PFSK-1 (cell line): ENCODE measurements at regions not wholly inside any gene's neighbourhood (a gene's known extent, or its start where the extent isn't known, plus 50 kb on each side); places are given as distances from the start of the nearest gene placed in this dataset.

Source experiments
- POLR2AphosphoS5 ChIP-seq: IDR thresholded peaks from 2 replicates; pipeline ENCODE4 v1.6.1; 2012; ENCODE audit warnings: low read depth, mild to moderate bottlenecking, control low read depth, low read length, moderate library complexity
- SIN3A ChIP-seq: IDR thresholded peaks from 2 replicates; pipeline ENCODE4 v1.6.1; 2012; ENCODE audit warnings: mild to moderate bottlenecking, low read length, moderate library complexity, borderline replicate concordance; ENCODE audit not compliant: insufficient read depth

DNA sequence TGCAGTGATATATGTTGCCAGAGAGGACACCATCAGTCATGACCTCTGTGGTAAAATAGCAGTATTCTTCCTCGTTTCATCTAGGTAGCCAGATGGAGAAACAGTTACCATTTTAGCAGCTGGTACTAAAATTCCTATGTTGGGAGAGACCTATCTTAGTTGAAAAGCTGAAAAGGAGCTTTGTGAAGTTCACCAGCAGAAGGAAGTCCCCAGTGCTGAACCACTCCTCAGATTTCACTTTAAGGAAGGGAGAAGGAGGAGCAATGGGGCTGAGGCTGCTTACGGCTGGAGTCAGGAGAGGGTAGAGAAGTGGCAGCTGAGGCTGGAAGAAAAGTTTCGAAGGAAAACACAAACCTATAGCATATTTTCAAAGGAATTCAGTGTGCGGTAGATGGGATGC lies 103.7 kb downstream of the ATXN3L start:
- TF ChIP-seq POLR2AphosphoS5 (no peak), SIN3A (no peak)
